HUES64 (cell line): ENCODE measurements at regions not wholly inside any gene's neighbourhood (a gene's known extent, or its start where the extent isn't known, plus 50 kb on each side); places are given as distances from the start of the nearest gene placed in this dataset.

Source experiments
- H3K27ac ChIP-seq: 2 replicates; pipeline ENCODE4 v1.7.0; 2013; ENCODE audit warnings: low read depth, low read length, inconsistent platforms
- H3K27me3 ChIP-seq: 2 replicates; pipeline ENCODE4 v1.6.1; 2013; ENCODE audit warnings: mild to moderate bottlenecking, low read length; ENCODE audit not compliant: insufficient read depth
- H3K36me3 ChIP-seq: 2 replicates; pipeline ENCODE4 v1.6.1; 2013; ENCODE audit warnings: mild to moderate bottlenecking, low read length; ENCODE audit not compliant: insufficient read depth
- H3K4me1 ChIP-seq: 2 replicates; pipeline ENCODE4 v1.6.1; 2013; ENCODE audit warnings: mild to moderate bottlenecking, low read length, moderate library complexity; ENCODE audit not compliant: insufficient read depth
- H3K4me3 ChIP-seq: 2 replicates; pipeline ENCODE4 v1.5.1; 2013; ENCODE audit warnings: mild to moderate bottlenecking, low read length, moderate library complexity
- H3K9ac ChIP-seq: 2 replicates; pipeline ENCODE4 v1.6.1; 2013; ENCODE audit warnings: mild to moderate bottlenecking, low read depth, low read length
- H3K9me3 ChIP-seq: 2 replicates; pipeline ENCODE4 v1.6.1; 2013; ENCODE audit warnings: low read depth, low read length; ENCODE audit not compliant: insufficient read depth
- WGBS: fragments of 150-250, 120-280 bp; methylation state at CpG from one replicate; pipeline ENCODE4 v1.1.7; 2013; ENCODE audit warnings: missing lambda C conversion rate; 5-methylcytosine and 5-hydroxymethylcytosine counted together

DNA sequence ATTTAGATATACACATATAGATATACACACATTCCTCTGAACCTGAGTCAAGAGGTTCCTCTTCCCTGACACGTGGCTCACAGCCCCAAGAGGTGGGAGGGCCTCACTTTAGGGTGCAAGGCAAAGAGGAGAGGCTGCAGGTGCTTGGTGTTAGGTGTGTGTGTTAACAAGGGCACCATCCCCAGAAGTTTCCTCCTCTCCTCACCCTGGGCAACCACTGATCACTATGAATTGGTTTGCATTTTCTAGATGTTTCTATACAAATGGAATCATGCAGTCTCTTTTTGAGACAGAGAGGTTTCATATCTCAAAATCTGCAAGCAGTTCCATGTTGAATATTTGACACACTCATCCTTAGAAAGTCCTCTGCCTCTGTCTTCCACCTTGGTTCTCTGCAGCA is 120.9 kb upstream of the NECTIN1 start:
- WGBS = 80% methylated on average over 1 of the region's 1 CpG

DNA sequence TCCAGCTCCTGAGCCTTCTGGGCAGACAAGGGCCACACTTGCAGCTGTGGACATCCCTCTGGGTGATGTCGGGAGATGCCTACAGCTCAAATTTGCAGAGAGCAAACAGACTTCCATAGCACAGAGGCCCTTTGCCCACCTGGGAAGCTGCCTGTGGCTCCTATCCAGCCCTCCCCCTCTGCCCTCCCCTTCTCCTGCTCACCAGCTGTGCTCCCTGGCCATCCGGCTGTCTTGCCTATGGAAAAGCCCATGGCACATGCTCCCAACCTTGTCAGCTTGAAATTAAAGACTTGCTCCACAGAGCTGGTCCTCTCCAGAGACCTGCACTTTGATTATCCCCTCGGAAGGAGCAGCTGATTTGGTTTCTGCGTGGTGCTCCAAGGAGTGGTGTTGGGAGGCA is 118.9 kb upstream of the NECTIN1 start:
- no peaks in the 10 kb centered on the region for H3K36me3 ChIP-seq
- H3K9ac ChIP-seq = no peak overlapping the region
- WGBS = 79% methylated on average over 4 of the region's 4 CpGs
- no peak overlapping the region for H3K27ac ChIP-seq
- H3K9me3 ChIP-seq = no peaks in the 10 kb centered on the region
- H3K27me3 ChIP-seq = 0 out of 2 replicates have a peak, but pooled peaks cover 3% of the 10 kb centered on the region
- peaks cover 4% of the 10 kb centered on the region; the same call in 1 of the 2 replicates for H3K4me1 ChIP-seq
- H3K4me3 ChIP-seq = no peak overlapping the region

More for the DNA sequence above, 120.9 kb upstream of the NECTIN1 start:
- no peak overlapping the region for H3K9ac ChIP-seq
- H3K27ac ChIP-seq = no peak overlapping the region
- no peak overlapping the region for H3K4me3 ChIP-seq
- H3K27me3 ChIP-seq = 0 out of 2 replicates have a peak, but pooled peaks cover 3% of the 10 kb centered on the region
- no peaks in the 10 kb centered on the region for H3K36me3 ChIP-seq
- no peaks in the 10 kb centered on the region for H3K9me3 ChIP-seq
- H3K4me1 ChIP-seq = peaks cover 2% of the 10 kb centered on the region; the same call in 1 of the 2 replicates

DNA sequence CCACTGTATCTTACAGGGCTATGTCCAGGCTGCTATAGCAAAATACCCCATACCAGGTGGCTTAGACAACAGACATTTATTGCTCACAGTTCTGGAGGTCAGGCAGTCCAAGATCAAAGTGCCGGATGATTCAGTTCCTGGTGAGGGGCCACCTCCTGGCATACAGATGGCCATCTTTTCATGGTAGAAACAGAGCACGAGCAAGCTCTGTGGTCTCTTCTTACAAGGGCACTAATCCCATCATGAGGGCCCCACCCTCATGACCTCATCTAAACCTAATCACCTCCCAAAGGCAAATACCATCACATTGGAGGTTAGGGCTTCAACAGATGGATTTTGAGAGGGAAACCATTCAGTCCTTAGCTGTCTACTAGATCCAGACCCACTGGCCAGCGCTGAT is 117.4 kb upstream of the NECTIN1 start:
- Histone ChIP-seq H3K4me1 (peaks cover 4% of the 10 kb centered on the region; the same call in 1 of the 2 replicates), H3K9ac (no peak overlapping the region), H3K9me3 (no peaks in the 10 kb centered on the region), H3K27me3 (0 out of 2 replicates have a peak, but pooled peaks cover 3% of the 10 kb centered on the region), H3K4me3 (no peak overlapping the region), H3K36me3 (no peaks in the 10 kb centered on the region), H3K27ac (no peak overlapping the region)
- WGBS = 95% methylated on average over 3 of the region's 3 CpGs

GRCh38 chr11:119845756-119846155 is 116.8 kb upstream of the NECTIN1 start:
- Histone ChIP-seq H3K36me3 (no peaks in the 10 kb centered on the region), H3K27ac (no peak overlapping the region), H3K9me3 (no peaks in the 10 kb centered on the region), H3K4me1 (peaks cover 4% of the 10 kb centered on the region; the same call in 1 of the 2 replicates), H3K4me3 (no peak overlapping the region), H3K27me3 (0 out of 2 replicates have a peak, but pooled peaks cover 3% of the 10 kb centered on the region), H3K9ac (no peak overlapping the region)
- WGBS = 93% methylated on average over 4 of the region's 4 CpGs

- no peak overlapping the region for H3K4me3 ChIP-seq
- H3K9me3 ChIP-seq = no peaks in the 10 kb centered on the region
- H3K9ac ChIP-seq = no peak overlapping the region
- no peaks in the 10 kb centered on the region for H3K36me3 ChIP-seq
- 0 out of 2 replicates have a peak, but pooled peaks cover 3% of the 10 kb centered on the region for H3K27me3 ChIP-seq
- H3K27ac ChIP-seq = no peak overlapping the region
- peaks cover 4% of the 10 kb centered on the region; the same call in 1 of the 2 replicates for H3K4me1 ChIP-seq
- WGBS = 85% methylated on average over 10 of the region's 10 CpGs
Measured at GRCh38 chr11:119845305-119845704, 116.3 kb upstream of the NECTIN1 start.

DNA sequence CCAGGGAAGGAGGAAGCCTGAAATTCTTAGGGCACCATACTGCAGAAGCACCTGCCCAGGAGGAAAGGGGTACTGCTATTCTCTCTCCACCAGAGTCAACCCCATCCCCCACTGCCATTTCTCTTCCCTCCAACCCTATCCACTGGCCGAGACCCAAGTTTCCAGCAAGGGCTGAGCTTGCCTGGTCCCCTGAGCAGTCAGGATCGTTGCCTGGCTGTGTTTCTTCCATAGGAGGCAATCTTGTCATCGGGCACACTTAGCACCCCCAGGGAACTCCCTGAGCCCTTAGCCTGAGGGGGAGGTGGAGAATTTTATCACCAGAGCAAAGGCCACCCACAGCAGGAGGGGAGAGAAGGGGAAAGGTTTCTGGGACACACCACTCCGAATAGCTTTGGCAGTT is 115.8 kb upstream of the NECTIN1 start:
- WGBS = 56% methylated on average over 4 of the region's 4 CpGs
- H3K27me3 ChIP-seq = 0 out of 2 replicates have a peak, but pooled peaks cover 2% of the 10 kb centered on the region

GRCh38 chr11:119843877-119844276 is 114.9 kb upstream of the NECTIN1 start:
- no peaks in the 10 kb centered on the region for H3K27me3 ChIP-seq
- 85% methylated on average over 6 of the region's 6 CpGs for WGBS
- no peaks in the 10 kb centered on the region for H3K9me3 ChIP-seq
- no peak overlapping the region for H3K9ac ChIP-seq
- H3K4me3 ChIP-seq = no peak overlapping the region
- no peaks in the 10 kb centered on the region for H3K36me3 ChIP-seq
- peaks cover 4% of the 10 kb centered on the region; the same call in 1 of the 2 replicates for H3K4me1 ChIP-seq
- H3K27ac ChIP-seq = no peak overlapping the region

More for the DNA sequence above, 115.8 kb upstream of the NECTIN1 start:
- H3K27ac ChIP-seq = no peak overlapping the region
- no peaks in the 10 kb centered on the region for H3K36me3 ChIP-seq
- H3K9ac ChIP-seq = no peak overlapping the region
- H3K9me3 ChIP-seq = no peaks in the 10 kb centered on the region
- H3K4me1 ChIP-seq = peaks cover 4% of the 10 kb centered on the region; the same call in 1 of the 2 replicates
- no peak overlapping the region for H3K4me3 ChIP-seq

DNA sequence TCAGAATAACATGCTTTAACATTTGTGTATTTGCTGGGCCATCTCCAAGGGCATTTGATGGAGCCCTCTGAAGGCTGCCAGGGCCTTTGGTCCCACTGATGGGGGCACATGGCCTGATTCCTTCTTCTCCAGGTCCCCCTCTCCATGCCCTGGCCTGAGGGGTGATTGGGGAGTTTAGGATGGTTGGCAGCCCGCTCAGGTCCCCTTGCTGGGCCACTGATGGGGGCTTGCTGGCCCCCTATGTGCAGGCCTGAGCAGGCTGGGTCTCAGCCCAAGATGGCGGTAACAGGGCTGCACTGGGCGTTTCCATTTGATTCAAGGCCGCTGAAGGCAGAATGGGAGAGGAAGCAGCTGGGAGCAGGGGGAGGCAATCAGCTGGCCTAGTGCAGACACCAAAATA is 113.7 kb upstream of the NECTIN1 start:
- H3K27ac ChIP-seq = no peak overlapping the region
- no peak overlapping the region for H3K4me3 ChIP-seq
- H3K27me3 ChIP-seq = no peaks in the 10 kb centered on the region
- no peaks in the 10 kb centered on the region for H3K9me3 ChIP-seq
- no peak overlapping the region for H3K9ac ChIP-seq
- WGBS = 87% methylated on average over 4 of the region's 4 CpGs
- H3K36me3 ChIP-seq = no peaks in the 10 kb centered on the region
- peaks cover 4% of the 10 kb centered on the region; the same call in 1 of the 2 replicates for H3K4me1 ChIP-seq

DNA sequence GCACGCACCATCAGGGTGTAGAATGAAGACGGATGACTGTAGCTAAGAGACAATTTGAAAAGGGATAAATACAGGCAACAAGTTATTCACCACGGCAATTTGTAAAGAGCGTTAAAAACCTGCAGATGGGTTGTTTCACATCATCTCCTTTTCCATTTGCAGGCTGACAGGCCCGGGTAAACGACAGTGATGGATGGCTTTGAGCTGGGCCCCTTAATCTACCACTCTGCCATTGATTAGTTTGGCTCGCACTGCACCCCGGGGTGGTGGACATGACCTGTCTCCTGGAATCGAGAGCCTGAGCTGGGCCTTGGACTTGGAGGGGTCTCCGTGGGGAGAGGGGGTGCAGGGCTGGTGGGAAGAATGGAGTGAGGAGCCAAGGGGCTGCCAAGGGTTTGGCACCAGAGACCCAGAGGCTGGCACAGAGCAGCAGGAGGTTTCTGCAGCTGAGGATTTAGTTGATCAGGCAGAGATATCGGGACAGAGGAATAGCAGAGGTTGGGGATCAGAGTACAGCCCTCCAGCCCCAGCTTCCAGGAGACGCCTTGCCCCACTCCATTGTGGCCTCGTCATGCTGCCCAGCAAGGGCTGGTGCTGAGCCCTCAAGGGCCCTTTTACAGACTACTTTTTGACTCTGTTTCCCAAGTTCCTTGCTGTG is 110.6 kb upstream of the NECTIN1 start:
- Histone ChIP-seq H3K36me3 (no peaks in the 10 kb centered on the region), H3K27ac (no peak overlapping the region), H3K4me3 (no peak overlapping the region), H3K9me3 (no peaks in the 10 kb centered on the region), H3K4me1 (no peaks in the 10 kb centered on the region; the same call in 1 of the 2 replicates), H3K9ac (no peak overlapping the region), H3K27me3 (no peaks in the 10 kb centered on the region)
- WGBS = 74% methylated on average over 13 of the region's 13 CpGs

- Histone ChIP-seq H3K9me3 (no peaks in the 10 kb centered on the region), H3K9ac (no peak overlapping the region), H3K4me1 (peaks cover 6% of the 10 kb centered on the region; the same call in 1 of the 2 replicates), H3K4me3 (no peak overlapping the region), H3K36me3 (no peaks in the 10 kb centered on the region), H3K27me3 (no peaks in the 10 kb centered on the region), H3K27ac (no peak overlapping the region)
- WGBS = 92% methylated on average over 5 of the region's 8 CpGs
Measured at GRCh38 chr11:119835753-119836152, 106.8 kb upstream of the NECTIN1 start.

- Histone ChIP-seq H3K36me3 (no peaks in the 10 kb centered on the region), H3K27me3 (no peaks in the 10 kb centered on the region), H3K4me3 (no peak overlapping the region), H3K27ac (no peak overlapping the region), H3K4me1 (peaks cover 6% of the 10 kb centered on the region; the same call in 1 of the 2 replicates), H3K9me3 (no peaks in the 10 kb centered on the region), H3K9ac (no peak overlapping the region)
- WGBS = 70% methylated on average over 11 of the region's 11 CpGs
Measured at GRCh38 chr11:119832202-119832935, 103.4 kb upstream of the NECTIN1 start.
